Panc1 (cell line): ENCODE measurements at regions not wholly inside any gene's neighbourhood (a gene's known extent, or its start where the extent isn't known, plus 50 kb on each side); places are given as distances from the start of the nearest gene placed in this dataset.

ENCODE experiments used
- CTCF ChIP-seq: fragments of 450-650 bp; IDR thresholded peaks from 2 replicates; pipeline ENCODE4 v1.5.1; 2017; ENCODE audit warnings: mild to moderate bottlenecking
- POLR2AphosphoS5 ChIP-seq: IDR thresholded peaks from 2 replicates; pipeline ENCODE4 v1.6.1; 2012; ENCODE audit warnings: mild to moderate bottlenecking, low read depth, low read length, moderate library complexity

GRCh38 chr14:98462908-98463307 lies 809.1 kb downstream of the BCL11B start:
- TF ChIP-seq POLR2AphosphoS5 (no peak), CTCF (no peak)
